ENCODE measurements at regions not wholly inside any gene's neighbourhood (a gene's known extent, or its start where the extent isn't known, plus 50 kb on each side); places are given as distances from the start of the nearest gene placed in this dataset.

DNA sequence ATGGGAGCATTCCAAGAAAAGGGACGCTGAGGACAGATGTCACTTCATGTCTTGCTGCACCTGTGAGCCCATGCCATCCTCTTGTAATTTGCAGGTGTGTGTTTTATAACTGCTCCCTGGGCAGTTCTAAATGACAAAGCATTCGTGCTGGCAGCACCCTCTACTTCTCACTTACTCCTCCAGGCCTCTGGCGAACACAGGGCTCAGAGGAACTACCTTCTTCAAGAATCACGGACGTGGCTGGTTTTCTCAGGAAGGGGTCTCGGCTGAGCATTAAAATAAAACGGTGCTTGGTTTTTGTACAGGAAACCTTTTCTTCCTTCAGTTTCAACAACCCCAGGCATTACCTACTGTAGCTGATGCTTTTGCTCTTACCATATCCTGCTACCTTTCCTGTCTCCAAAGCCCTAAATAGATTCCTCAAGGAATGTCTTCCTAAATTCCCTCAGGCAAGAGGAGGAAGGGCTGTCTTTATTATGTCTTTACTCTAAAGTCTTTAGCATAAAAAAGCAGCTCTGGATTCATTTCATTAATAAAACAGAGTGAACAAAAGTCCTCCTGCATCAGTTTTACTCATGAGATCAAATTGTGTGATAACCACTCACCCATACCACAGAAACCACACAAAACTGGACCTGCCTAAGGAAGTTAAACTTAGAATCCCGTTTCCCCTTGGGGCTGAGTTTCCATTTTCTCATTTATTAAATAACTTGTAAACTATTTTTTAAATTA lies 79.0 kb upstream of the MAP10 start:
- no peak for TF ChIP-seq RXRA (IDR thresholded peaks at IDR 0.05; ENCODE audit: insufficient read depth, low read depth, low read length)
- no peak for TF ChIP-seq ASH2L (IDR thresholded peaks at IDR 0.05; ENCODE audit: low read length)
- TF ChIP-seq, protein P1, sequence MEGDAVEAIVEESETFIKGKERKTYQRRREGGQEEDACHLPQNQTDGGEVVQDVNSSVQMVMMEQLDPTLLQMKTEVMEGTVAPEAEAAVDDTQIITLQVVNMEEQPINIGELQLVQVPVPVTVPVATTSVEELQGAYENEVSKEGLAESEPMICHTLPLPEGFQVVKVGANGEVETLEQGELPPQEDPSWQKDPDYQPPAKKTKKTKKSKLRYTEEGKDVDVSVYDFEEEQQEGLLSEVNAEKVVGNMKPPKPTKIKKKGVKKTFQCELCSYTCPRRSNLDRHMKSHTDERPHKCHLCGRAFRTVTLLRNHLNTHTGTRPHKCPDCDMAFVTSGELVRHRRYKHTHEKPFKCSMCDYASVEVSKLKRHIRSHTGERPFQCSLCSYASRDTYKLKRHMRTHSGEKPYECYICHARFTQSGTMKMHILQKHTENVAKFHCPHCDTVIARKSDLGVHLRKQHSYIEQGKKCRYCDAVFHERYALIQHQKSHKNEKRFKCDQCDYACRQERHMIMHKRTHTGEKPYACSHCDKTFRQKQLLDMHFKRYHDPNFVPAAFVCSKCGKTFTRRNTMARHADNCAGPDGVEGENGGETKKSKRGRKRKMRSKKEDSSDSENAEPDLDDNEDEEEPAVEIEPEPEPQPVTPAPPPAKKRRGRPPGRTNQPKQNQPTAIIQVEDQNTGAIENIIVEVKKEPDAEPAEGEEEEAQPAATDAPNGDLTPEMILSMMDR (IDR thresholded peaks at IDR 0.05; ENCODE audit: control extremely low read depth in 1 of 3, insufficient read depth in 1 of 3, low read depth in 1 of 3, low read length in 3 of 3): no peak
- TF ChIP-seq, protein P2, sequence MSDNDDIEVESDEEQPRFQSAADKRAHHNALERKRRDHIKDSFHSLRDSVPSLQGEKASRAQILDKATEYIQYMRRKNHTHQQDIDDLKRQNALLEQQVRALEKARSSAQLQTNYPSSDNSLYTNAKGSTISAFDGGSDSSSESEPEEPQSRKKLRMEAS (IDR thresholded peaks at IDR 0.05): no peak
- TF ChIP-seq CEBPB (IDR thresholded peaks at IDR 0.05; ENCODE audit: low read depth, low read length): no peak
- TF ChIP-seq EP300 (IDR thresholded peaks at IDR 0.05; ENCODE audit: borderline replicate concordance in 1 of 2, low read depth in 2 of 2, low read length in 2 of 2): no peak
- no peak for TF ChIP-seq EZH2 (IDR thresholded peaks at IDR 0.05; ENCODE audit: low read depth, low read length, severe bottlenecking)
- TF ChIP-seq GTF2F1 (IDR thresholded peaks at IDR 0.05; ENCODE audit: borderline replicate concordance, low read depth, low read length): no peak
- no peak for TF ChIP-seq RFX5 (IDR thresholded peaks at IDR 0.05; ENCODE audit: borderline replicate concordance, low read depth, low read length)
- TF ChIP-seq JUN (IDR thresholded peaks at IDR 0.05; ENCODE audit: low read depth, low read length): no peak
- no peak for TF ChIP-seq EGR1 (IDR thresholded peaks at IDR 0.05; ENCODE audit: borderline replicate concordance, low read depth, low read length)

Measured in H1 (cell line).